HG02870 (cell line): ENCODE measurements at regions not wholly inside any gene's neighbourhood (a gene's known extent, or its start where the extent isn't known, plus 50 kb on each side); places are given as distances from the start of the nearest gene placed in this dataset.
A peak's percentile ranks its signal among the peaks of the same experiment; 100 is the strongest.

Experiments
- ATAC-seq: cut with Tn5 transposase; IDR thresholded peaks from one replicate; pipeline ENCODE4 v1.9.1; 2021; ENCODE audit warnings: mild to moderate bottlenecking, moderate library complexity; ENCODE audit not compliant: unreplicated experiment

GRCh38 chr14:75333606-75334548 is 55.2 kb downstream of the FOS start:
- no peak for ATAC-seq

- no peak for ATAC-seq
Measured at GRCh38 chr14:75334549-75335051, 56.0 kb downstream of the FOS start.

GRCh38 chr14:75335571-75335970 is 56.9 kb downstream of the FOS start:
- ATAC-seq: no peak

- ATAC-seq: no peak
Measured at GRCh38 chr14:75338398-75338797, 59.8 kb downstream of the FOS start.

GRCh38 chr14:75339059-75339458 is 60.4 kb downstream of the FOS start:
- no peak for ATAC-seq

GRCh38 chr14:75340921-75341320 is 62.3 kb downstream of the FOS start:
- ATAC-seq: no peak

GRCh38 chr14:75341620-75342019 is 63.0 kb downstream of the FOS start:
- ATAC-seq: no peak

- peak; percentile 60 for ATAC-seq
Measured at GRCh38 chr14:75342762-75343599, 64.4 kb downstream of the FOS start.

- no peak for ATAC-seq
Measured at GRCh38 chr14:75343911-75344310, 65.3 kb downstream of the FOS start.

GRCh38 chr14:75344411-75344810 is 65.8 kb downstream of the FOS start:
- no peak for ATAC-seq

- no peak for ATAC-seq
Measured at GRCh38 chr14:75350505-75351060, 72.0 kb downstream of the FOS start.

- ATAC-seq: no peak
Measured at GRCh38 chr14:75359098-75359497, 68.7 kb upstream of the JDP2 start.

GRCh38 chr14:75361041-75361440 is 66.8 kb upstream of the JDP2 start:
- no peak for ATAC-seq

GRCh38 chr14:75361751-75362433 is 65.9 kb upstream of the JDP2 start:
- no peak for ATAC-seq

GRCh38 chr14:75363130-75363529 is 64.7 kb upstream of the JDP2 start:
- no peak for ATAC-seq

- no peak for ATAC-seq
Measured at GRCh38 chr14:75363570-75364227, 64.1 kb upstream of the JDP2 start.

- ATAC-seq: no peak
Measured at GRCh38 chr14:75365116-75365515, 62.7 kb upstream of the JDP2 start.

GRCh38 chr14:75366963-75367362 is 60.9 kb upstream of the JDP2 start:
- ATAC-seq: no peak

GRCh38 chr14:75368333-75368732 is 59.5 kb upstream of the JDP2 start:
- ATAC-seq: no peak

GRCh38 chr14:75369506-75369905 is 58.3 kb upstream of the JDP2 start:
- no peak for ATAC-seq
